ENCODE measurements at regions not wholly inside any gene's neighbourhood (a gene's known extent, or its start where the extent isn't known, plus 50 kb on each side); places are given as distances from the start of the nearest gene placed in this dataset.

GRCh38 chr3:105152987-105153386, 213.7 kb upstream of the ALCAM start:
- no peaks in the 10 kb centered on the region for H4K20me1 ChIP-seq (ENCODE audit: insufficient read depth, low read length)
- no peaks in the 10 kb centered on the region for H3K79me2 ChIP-seq (ENCODE audit: low read length)
- H3K4me1 ChIP-seq (ENCODE audit: low read length) = no peaks in the 10 kb centered on the region
- H3F3A ChIP-seq (ENCODE audit: insufficient read depth, low read length) = no peaks in the 10 kb centered on the region
- no peaks in the 10 kb centered on the region for H3K9me2 ChIP-seq (replicated peaks; ENCODE audit: insufficient read depth, low read length)
- DNase-seq = no peak
- no peaks in the 10 kb centered on the region for H3K27me3 ChIP-seq (replicated peaks; ENCODE audit: insufficient read depth, low read length)
- H2AFZ ChIP-seq (ENCODE audit: low read length) = no peak overlapping the region
- no peak overlapping the region for H3K4me3 ChIP-seq (ENCODE audit: low read length)
- no peak overlapping the region for H3K9ac ChIP-seq (ENCODE audit: low read length)
- no peak overlapping the region for H3K27ac ChIP-seq (ENCODE audit: low read length)
- TF ChIP-seq EZH2phosphoT487 (IDR thresholded peaks at IDR 0.05; ENCODE audit: low read length) (no peak), EZH2 (optimal IDR thresholded peaks at IDR 0.05; ENCODE audit: low read depth, low read length) (no peak), CTCF (IDR thresholded peaks at IDR 0.05; ENCODE audit: low read length) (no peak)
- H3K9me3 ChIP-seq (replicated peaks; ENCODE audit: insufficient read depth, low read length) = no peaks in the 10 kb centered on the region
- H3K36me3 ChIP-seq (replicated peaks; ENCODE audit: insufficient read depth, low read length) = no peaks in the 10 kb centered on the region
- no peak overlapping the region for H3K4me2 ChIP-seq (ENCODE audit: low read depth, low read length)

- Histone ChIP-seq H3K79me2 (ENCODE audit: low read length) (no peaks in the 10 kb centered on the region), H3K9me3 (replicated peaks; ENCODE audit: insufficient read depth, low read length) (no peaks in the 10 kb centered on the region), H2AFZ (ENCODE audit: low read length) (no peak overlapping the region), H3K27ac (ENCODE audit: low read length) (no peak overlapping the region), H3K36me3 (replicated peaks; ENCODE audit: insufficient read depth, low read length) (no peaks in the 10 kb centered on the region), H3K9ac (ENCODE audit: low read length) (no peak overlapping the region), H4K20me1 (ENCODE audit: insufficient read depth, low read length) (no peaks in the 10 kb centered on the region), H3K9me2 (replicated peaks; ENCODE audit: insufficient read depth, low read length) (no peaks in the 10 kb centered on the region), H3F3A (ENCODE audit: insufficient read depth, low read length) (no peaks in the 10 kb centered on the region), H3K4me1 (ENCODE audit: low read length) (no peaks in the 10 kb centered on the region), H3K4me3 (ENCODE audit: low read length) (no peak overlapping the region), H3K27me3 (replicated peaks; ENCODE audit: insufficient read depth, low read length) (no peaks in the 10 kb centered on the region), H3K4me2 (ENCODE audit: low read depth, low read length) (no peak overlapping the region)
- DNase-seq = no peak
- TF ChIP-seq EZH2phosphoT487 (IDR thresholded peaks at IDR 0.05; ENCODE audit: low read length) (no peak), CTCF (IDR thresholded peaks at IDR 0.05; ENCODE audit: low read length) (no peak), EZH2 (optimal IDR thresholded peaks at IDR 0.05; ENCODE audit: low read depth, low read length) (no peak)
These were observed 212.0 kb upstream of the ALCAM start for GRCh38 chr3:105154692-105155091.

- no peaks in the 10 kb centered on the region for H4K20me1 ChIP-seq (ENCODE audit: insufficient read depth, low read length)
- no peak for TF ChIP-seq EZH2 (optimal IDR thresholded peaks at IDR 0.05; ENCODE audit: low read depth, low read length)
- no peak for TF ChIP-seq CTCF (IDR thresholded peaks at IDR 0.05; ENCODE audit: low read length)
- TF ChIP-seq EZH2phosphoT487 (IDR thresholded peaks at IDR 0.05; ENCODE audit: low read length) = no peak
These were observed 209.5 kb upstream of the ALCAM start for GRCh38 chr3:105157067-105157765.

More at GRCh38 chr3:105157067-105157765, 209.5 kb upstream of the ALCAM start:
- H3F3A ChIP-seq (ENCODE audit: insufficient read depth, low read length) = no peaks in the 10 kb centered on the region
- H3K4me3 ChIP-seq (ENCODE audit: low read length) = no peak overlapping the region
- H3K4me2 ChIP-seq (ENCODE audit: low read depth, low read length) = no peak overlapping the region
- H3K36me3 ChIP-seq (replicated peaks; ENCODE audit: insufficient read depth, low read length) = no peaks in the 10 kb centered on the region
- H3K9ac ChIP-seq (ENCODE audit: low read length) = no peak overlapping the region
- no peaks in the 10 kb centered on the region for H3K9me2 ChIP-seq (replicated peaks; ENCODE audit: insufficient read depth, low read length)
- H2AFZ ChIP-seq (ENCODE audit: low read length) = no peak overlapping the region
- peaks cover 8% of the 10 kb centered on the region for H3K4me1 ChIP-seq (ENCODE audit: low read length)
- DNase-seq = no peak
- H3K27me3 ChIP-seq (replicated peaks; ENCODE audit: insufficient read depth, low read length) = no peaks in the 10 kb centered on the region
- no peaks in the 10 kb centered on the region for H3K9me3 ChIP-seq (replicated peaks; ENCODE audit: insufficient read depth, low read length)
- H3K27ac ChIP-seq (ENCODE audit: low read length) = no peak overlapping the region
- no peaks in the 10 kb centered on the region for H3K79me2 ChIP-seq (ENCODE audit: low read length)

Measured in MM.1S (cell line).